ENCODE measurements at regions not wholly inside any gene's neighbourhood (a gene's known extent, or its start where the extent isn't known, plus 50 kb on each side); places are given as distances from the start of the nearest gene placed in this dataset.

- TF ChIP-seq CTCF (IDR thresholded peaks at IDR 0.05) (no peak), POLR2AphosphoS5 (IDR thresholded peaks at IDR 0.05) (no peak), POLR2A (IDR thresholded peaks at IDR 0.05) (no peak)
Observed at GRCh38 chr10:44089671-44090070, 295.2 kb downstream of the CXCL12 start.
